ENCODE measurements at regions not wholly inside any gene's neighbourhood (a gene's known extent, or its start where the extent isn't known, plus 50 kb on each side); places are given as distances from the start of the nearest gene placed in this dataset.

- TF ChIP-seq CTCF (IDR thresholded peaks at IDR 0.05; ENCODE audit: insufficient read depth, low read depth, low read length, missing control alignments): no peak
- DNase-seq (ENCODE audit: low read depth): peak; percentile 45
- no peak overlapping the region for H3K4me3 ChIP-seq (ENCODE audit: low read length)
Measured at GRCh38 chr22:44437216-44438055, 60.6 kb downstream of the RTL6 start.

GRCh38 chr22:44436736-44437135 lies 61.3 kb downstream of the RTL6 start:
- no peak for DNase-seq (ENCODE audit: low read depth)
- no peak overlapping the region for H3K4me3 ChIP-seq (ENCODE audit: low read length)
- TF ChIP-seq CTCF (IDR thresholded peaks at IDR 0.05; ENCODE audit: insufficient read depth, low read depth, low read length, missing control alignments): no peak

- no peak for DNase-seq (ENCODE audit: low read depth)
- no peak overlapping the region for H3K4me3 ChIP-seq (ENCODE audit: low read length)
- TF ChIP-seq CTCF (IDR thresholded peaks at IDR 0.05; ENCODE audit: insufficient read depth, low read depth, low read length, missing control alignments): no peak
Measured at GRCh38 chr22:44431256-44431655, 66.8 kb downstream of the RTL6 start.

GRCh38 chr22:44430716-44431115 lies 67.3 kb downstream of the RTL6 start:
- no peak for DNase-seq (ENCODE audit: low read depth)
- no peak for TF ChIP-seq CTCF (IDR thresholded peaks at IDR 0.05; ENCODE audit: insufficient read depth, low read depth, low read length, missing control alignments)
- H3K4me3 ChIP-seq (ENCODE audit: low read length): no peak overlapping the region

- H3K4me3 ChIP-seq (ENCODE audit: low read length): no peak overlapping the region
- DNase-seq (ENCODE audit: low read depth): no peak
- no peak for TF ChIP-seq CTCF (IDR thresholded peaks at IDR 0.05; ENCODE audit: insufficient read depth, low read depth, low read length, missing control alignments)
Measured at GRCh38 chr22:44429941-44430587, 68.0 kb downstream of the RTL6 start.

- no peak for TF ChIP-seq CTCF (IDR thresholded peaks at IDR 0.05; ENCODE audit: insufficient read depth, low read depth, low read length, missing control alignments)
- DNase-seq (ENCODE audit: low read depth): no peak
- no peak overlapping the region for H3K4me3 ChIP-seq (ENCODE audit: low read length)
Measured at GRCh38 chr22:44428941-44429830, 68.8 kb downstream of the RTL6 start.
